Stimulated activated effector memory CD8-positive, alpha-beta T cell treated with anti-CD3 and anti-CD28 coated beads, Interleukin-12 subunit alpha, Interleukin-12 subunit beta, amount 100 ng/mL, for 72 hours (primary cell): ENCODE measurements at regions not wholly inside any gene's neighbourhood (a gene's known extent, or its start where the extent isn't known, plus 50 kb on each side); places are given as distances from the start of the nearest gene placed in this dataset.

ENCODE experiments used
- ATAC-seq: fragments of 150-1000 bp; cut with Tn5 transposase; 2 replicates; pipeline ENCODE4 v1.10.0; 2021
- DNase-seq, 2 donors: peaks; one replicate each; pipeline ENCODE4 v3.0.0; 2021 to 2022; ENCODE audit warnings: low spot score in 2 of 2
- H3K27ac Mint-ChIP-seq: one replicate; pipeline ENCODE4 v1.8.0; 2022; ENCODE audit warnings: mild to moderate bottlenecking, mixed read lengths
- H3K36me3 Mint-ChIP-seq: one replicate; pipeline ENCODE4 v1.8.0; 2022; ENCODE audit warnings: mild to moderate bottlenecking, mixed read lengths
- H3K4me1 Mint-ChIP-seq: one replicate; pipeline ENCODE4 v1.8.0; 2022; ENCODE audit warnings: mixed read lengths
- H3K4me3 Mint-ChIP-seq: one replicate; pipeline ENCODE4 v1.8.0; 2022; ENCODE audit warnings: mild to moderate bottlenecking, mixed read lengths
- H3K9me3 Mint-ChIP-seq: one replicate; pipeline ENCODE4 v1.8.0; 2022; ENCODE audit warnings: mixed read lengths

DNA sequence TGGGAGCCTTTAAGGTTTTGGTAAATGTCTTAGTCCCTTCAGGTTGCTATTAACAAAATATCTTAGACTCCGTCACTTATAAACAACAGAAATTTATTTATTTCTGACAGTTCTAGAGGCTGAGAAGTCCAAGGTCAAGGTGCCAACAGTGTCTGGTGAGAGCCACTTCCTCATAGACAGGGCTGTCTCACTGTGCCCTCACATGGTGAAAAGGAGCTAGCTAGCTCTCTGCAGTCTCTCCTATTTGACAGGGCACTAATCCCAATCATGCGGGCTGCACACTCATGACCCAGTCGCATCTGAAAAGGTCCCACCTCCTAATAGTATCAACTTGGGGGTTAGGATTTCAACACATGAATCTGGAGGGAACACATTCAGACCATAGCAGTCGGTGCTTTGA lies 63.4 kb upstream of the KLF3 start:
- ATAC-seq (peak; percentile 34), DNase-seq (no peak)
- H3K4me3 Mint-ChIP-seq, result no peak overlapping the region
- H3K4me1 Mint-ChIP-seq, result peaks cover 18% of the 10 kb centered on the region
- H3K27ac Mint-ChIP-seq, result no peak overlapping the region
- H3K9me3 Mint-ChIP-seq, result no peaks in the 10 kb centered on the region
- no peaks in the 10 kb centered on the region for H3K36me3 Mint-ChIP-seq

DNA sequence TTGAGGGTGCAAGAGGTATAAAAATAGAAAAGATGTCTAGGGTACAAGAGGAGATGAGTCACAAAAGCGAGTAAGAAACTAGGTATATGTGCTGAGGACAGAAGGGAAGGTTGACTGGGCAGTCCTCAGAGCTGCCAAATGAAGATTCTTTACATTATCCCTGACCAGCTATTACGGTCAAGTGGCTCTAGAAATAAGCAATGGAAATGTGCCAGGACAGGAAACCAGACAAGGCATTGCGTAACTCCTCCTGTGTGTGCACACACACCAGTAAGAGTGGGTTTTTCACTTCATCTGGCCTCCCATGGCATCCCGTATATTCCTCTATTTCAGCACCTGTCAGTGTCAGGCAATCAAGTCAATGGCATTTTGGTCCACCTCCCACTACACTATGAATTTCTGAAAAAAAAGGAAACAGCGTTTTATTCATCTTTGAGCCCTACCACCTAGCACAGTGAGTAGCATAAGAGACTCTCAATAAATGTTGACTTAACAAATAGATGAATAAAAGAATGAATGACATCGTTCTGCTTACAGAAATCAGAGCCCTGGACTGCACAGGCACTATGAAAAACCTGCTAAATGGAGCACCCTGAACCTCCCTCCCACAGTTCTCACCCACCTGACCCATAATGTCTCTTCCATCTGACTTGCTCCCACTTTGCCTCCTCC lies 62.6 kb upstream of the KLF3 start:
- Mint-ChIP-seq H3K27ac (no peak overlapping the region), H3K9me3 (no peaks in the 10 kb centered on the region), H3K4me1 (peaks cover 26% of the 10 kb centered on the region), H3K36me3 (no peaks in the 10 kb centered on the region), H3K4me3 (no peak overlapping the region)
- DNase-seq, result no peak
- ATAC-seq, result no peak

DNA sequence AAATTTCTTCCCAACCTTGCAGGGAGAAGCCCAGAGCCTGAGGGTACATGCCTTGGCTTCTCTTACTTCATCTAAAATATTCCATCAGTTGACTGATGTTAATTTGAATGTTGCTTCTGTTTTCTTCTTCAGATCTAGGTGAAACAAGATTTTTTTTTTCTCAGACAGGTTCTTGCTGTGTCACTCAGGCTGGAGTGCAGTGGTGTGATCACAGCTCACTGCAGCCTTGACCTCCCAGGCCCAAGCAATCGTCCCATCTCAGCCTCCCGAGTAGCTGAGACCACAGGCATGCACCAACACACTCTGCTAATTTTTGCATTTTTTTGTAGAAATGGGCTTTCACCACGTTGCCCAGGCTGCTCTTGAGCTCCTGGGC lies 62.1 kb upstream of the KLF3 start:
- Mint-ChIP-seq H3K27ac (no peak overlapping the region), H3K4me3 (no peak overlapping the region), H3K4me1 (peaks cover 29% of the 10 kb centered on the region), H3K9me3 (no peaks in the 10 kb centered on the region), H3K36me3 (no peaks in the 10 kb centered on the region)
- DNase-seq, result no peak
- no peak for ATAC-seq

DNA sequence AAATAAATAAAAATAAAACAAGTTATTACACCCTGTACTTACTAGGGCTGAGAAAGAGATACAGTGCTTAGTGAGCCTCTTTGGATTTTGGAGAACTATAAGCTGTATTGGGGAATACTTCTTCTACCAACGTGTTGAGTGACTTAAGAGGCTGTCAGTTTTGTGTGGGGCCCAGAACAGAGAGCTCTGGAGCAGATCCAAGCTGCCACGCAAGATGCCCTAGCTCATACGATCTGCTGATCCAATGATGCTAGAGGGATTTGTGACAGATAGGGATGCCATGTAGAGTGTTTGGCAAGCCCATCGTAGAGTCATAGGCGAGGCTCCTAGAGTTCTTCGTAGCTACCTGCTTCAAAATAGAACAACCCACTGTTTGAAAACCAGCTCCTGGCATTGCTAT lies 60.3 kb upstream of the KLF3 start:
- Mint-ChIP-seq H3K27ac (no peak overlapping the region), H3K9me3 (no peaks in the 10 kb centered on the region), H3K4me1 (peaks cover 29% of the 10 kb centered on the region), H3K4me3 (no peak overlapping the region), H3K36me3 (no peaks in the 10 kb centered on the region)
- ATAC-seq, result no peak
- DNase-seq, result no peak

DNA sequence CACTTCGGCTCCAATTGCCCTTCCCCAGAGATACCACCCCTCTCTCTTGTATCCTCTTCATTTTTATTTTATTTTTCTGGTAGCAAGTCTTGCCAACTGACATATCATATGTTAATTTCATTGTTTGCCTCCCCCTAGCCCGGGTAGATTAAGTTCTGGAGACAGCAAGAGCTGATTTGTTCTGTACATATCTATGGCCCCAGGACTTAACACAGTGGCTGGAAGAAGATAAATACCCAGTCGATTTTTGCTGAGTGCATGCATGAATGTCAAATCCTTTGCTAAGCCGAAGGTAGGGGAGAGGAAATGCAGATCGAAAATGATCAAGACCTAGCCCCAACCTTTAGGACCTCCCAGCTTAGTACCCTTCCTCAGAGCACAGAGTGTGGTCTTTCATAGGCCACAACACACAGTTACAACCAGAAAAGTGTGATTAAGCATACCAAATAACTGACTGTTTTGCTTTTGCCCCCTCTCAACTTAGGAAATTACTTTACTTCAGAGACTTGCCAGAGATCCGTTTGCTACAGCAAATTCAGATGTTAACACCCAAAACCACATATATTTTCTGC lies 58.7 kb upstream of the KLF3 start:
- Mint-ChIP-seq H3K27ac (peak overlapping the region; percentile 2), H3K36me3 (no peaks in the 10 kb centered on the region), H3K9me3 (no peaks in the 10 kb centered on the region), H3K4me3 (no peak overlapping the region), H3K4me1 (peaks cover 35% of the 10 kb centered on the region)
- no peak for ATAC-seq
- no peak for DNase-seq

DNA sequence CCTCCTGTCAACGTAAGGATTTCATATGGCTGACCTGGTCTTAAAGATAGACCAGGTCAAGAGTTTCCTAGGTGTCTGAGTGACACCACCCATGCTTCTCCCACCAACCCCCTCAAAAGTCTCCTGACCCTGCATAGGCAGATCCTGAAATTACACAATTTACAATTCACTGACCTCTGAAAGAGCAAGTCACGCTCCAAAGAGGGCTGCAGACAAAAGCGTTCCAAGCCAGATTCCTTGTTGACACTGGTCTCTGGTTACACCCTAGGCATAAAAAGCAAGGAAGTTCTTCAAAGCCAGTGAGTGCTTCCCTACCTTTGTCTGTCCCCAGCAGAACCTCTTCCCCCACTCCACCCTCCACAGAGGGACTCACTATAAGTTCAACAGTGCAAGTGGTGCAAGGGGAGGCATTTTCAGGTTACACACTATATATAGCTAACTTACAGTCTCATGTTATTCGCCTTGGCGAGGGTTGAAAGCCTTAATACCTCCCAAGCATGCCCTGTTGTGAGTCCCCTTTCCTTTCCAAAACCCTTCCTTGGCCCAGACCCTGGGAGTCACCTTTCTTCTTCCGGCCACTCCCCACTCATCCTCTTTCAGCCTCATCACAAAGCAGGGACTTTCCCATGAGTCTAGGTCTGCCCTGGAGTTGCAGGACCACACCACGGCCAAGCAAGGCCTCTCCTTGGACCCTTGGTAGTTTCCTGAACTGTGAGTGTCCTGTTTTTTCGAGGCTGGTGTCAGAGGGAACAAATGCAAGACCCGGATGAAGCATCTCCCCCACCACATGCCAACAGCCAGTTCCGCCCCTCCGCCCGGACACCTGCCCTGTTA lies 58.0 kb upstream of the KLF3 start:
- ATAC-seq (no peak), DNase-seq (no peak)
- Mint-ChIP-seq H3K4me1 (peaks cover 35% of the 10 kb centered on the region), H3K36me3 (no peaks in the 10 kb centered on the region), H3K4me3 (no peak overlapping the region), H3K27ac (no peak overlapping the region), H3K9me3 (no peaks in the 10 kb centered on the region)

DNA sequence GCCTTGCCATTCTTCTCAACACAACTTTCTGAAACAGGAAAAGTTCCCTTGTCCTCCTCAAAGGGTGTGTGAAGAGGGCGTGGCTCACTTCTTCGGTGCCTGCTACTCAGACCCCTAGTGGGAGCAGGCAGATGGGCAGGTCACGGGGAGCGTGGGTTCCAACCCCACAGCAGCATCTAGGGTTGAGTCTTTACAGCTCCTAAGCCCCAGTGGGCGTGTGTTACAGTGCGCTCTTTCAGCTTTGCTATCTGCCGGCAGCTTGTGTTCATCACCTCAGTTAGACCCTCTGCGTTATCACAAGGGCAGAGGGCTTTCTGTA lies 57.5 kb upstream of the KLF3 start:
- no peak overlapping the region for H3K4me3 Mint-ChIP-seq
- H3K27ac Mint-ChIP-seq, result no peak overlapping the region
- peaks cover 35% of the 10 kb centered on the region for H3K4me1 Mint-ChIP-seq

DNA sequence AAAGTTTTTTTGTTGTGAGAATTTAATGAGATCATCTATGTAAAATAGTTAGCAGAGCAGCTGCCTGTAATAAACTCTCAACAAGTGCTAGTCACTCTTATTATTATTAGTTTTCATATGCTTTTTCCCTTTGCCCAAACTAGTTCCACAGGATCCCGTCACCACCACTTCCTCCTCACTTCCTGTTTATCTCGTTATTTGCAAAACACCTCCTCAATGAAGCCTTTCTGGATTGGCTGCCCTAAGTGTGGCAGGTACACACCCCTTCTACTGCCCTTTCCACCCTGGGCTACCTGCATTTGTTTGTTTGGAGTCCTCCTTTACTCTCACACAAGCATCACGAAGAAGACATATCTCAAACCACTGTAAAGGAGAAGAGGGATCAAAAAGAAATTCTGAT lies 54.4 kb upstream of the KLF3 start:
- Mint-ChIP-seq H3K9me3 (no peaks in the 10 kb centered on the region), H3K36me3 (no peaks in the 10 kb centered on the region), H3K4me1 (peaks cover 27% of the 10 kb centered on the region), H3K27ac (no peak overlapping the region), H3K4me3 (no peak overlapping the region)
- DNase-seq (no peak), ATAC-seq (no peak)

More for the DNA sequence above, 57.5 kb upstream of the KLF3 start:
- DNase-seq, result no peak
- no peaks in the 10 kb centered on the region for H3K9me3 Mint-ChIP-seq
- no peaks in the 10 kb centered on the region for H3K36me3 Mint-ChIP-seq
- no peak for ATAC-seq

DNA sequence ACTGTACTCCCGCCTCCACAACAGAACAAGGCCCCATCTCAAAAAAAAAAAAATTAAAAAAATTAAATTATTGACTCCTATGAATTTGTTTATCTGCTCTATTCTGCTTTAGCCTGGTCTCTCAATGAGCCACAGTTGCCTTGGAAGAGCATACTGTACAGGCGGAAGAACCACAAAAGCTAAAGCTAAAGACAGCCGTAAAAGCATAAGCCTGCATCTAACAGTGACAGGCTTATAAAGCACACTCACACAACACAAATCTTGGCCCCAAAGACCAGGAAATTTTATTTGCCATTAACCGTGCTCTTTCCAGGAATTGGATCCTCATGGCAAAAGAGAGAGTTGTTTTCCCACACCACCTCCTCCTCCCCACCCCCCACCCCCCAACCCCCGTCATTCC lies 53.5 kb upstream of the KLF3 start:
- Mint-ChIP-seq H3K9me3 (no peaks in the 10 kb centered on the region), H3K4me1 (peaks cover 18% of the 10 kb centered on the region), H3K36me3 (no peaks in the 10 kb centered on the region), H3K4me3 (no peak overlapping the region), H3K27ac (no peak overlapping the region)
- DNase-seq (no peak), ATAC-seq (no peak)

DNA sequence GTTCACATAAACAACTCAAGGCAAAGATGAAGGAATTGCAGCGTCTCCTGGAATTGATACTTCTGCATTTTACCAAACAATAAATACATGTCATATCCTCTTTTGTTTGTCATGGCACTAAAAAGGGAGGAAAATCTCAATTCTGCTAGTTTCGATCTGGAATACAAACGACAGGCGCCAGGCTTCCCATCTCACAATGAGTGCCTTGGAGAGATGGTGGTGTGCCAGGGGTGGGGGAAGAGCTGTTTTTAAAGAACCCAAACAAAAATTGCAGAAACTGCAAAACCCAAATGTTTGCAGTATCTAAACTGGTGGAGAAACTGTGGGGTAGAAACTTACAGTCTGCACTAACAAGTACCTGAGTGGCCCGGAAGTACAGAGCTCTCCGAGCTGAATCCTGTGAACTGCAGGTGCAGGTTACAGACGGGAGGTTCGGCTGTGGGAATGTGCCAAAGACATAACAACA lies 53.0 kb upstream of the KLF3 start:
- no peaks in the 10 kb centered on the region for H3K36me3 Mint-ChIP-seq
- H3K27ac Mint-ChIP-seq, result no peak overlapping the region
- H3K4me1 Mint-ChIP-seq, result peaks cover 14% of the 10 kb centered on the region

DNA sequence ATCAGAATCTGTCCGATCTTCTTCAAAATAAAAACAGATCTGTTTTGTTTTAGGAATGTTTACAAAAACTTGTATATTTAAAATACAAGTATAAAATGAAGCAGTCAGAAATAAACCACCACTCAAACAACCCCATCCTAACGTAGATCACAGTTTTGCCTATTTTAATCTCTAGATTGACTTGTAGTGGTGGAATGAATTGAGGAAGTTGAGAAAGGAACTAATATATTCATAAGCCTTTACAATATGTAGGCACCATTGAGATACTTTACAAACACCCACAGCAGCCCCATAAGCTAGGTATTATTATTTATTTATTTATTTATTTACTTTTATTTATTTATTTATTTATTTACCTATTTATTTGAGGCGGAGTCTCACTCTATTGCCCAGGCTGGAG lies 52.3 kb upstream of the KLF3 start:
- Mint-ChIP-seq H3K4me3 (no peak overlapping the region), H3K4me1 (peaks cover 7% of the 10 kb centered on the region), H3K27ac (no peak overlapping the region), H3K36me3 (no peaks in the 10 kb centered on the region), H3K9me3 (no peaks in the 10 kb centered on the region)
- DNase-seq (no peak), ATAC-seq (no peak)

More for the DNA sequence above, 53.0 kb upstream of the KLF3 start:
- no peak overlapping the region for H3K4me3 Mint-ChIP-seq
- H3K9me3 Mint-ChIP-seq, result no peaks in the 10 kb centered on the region
- no peak for DNase-seq
- no peak for ATAC-seq

DNA sequence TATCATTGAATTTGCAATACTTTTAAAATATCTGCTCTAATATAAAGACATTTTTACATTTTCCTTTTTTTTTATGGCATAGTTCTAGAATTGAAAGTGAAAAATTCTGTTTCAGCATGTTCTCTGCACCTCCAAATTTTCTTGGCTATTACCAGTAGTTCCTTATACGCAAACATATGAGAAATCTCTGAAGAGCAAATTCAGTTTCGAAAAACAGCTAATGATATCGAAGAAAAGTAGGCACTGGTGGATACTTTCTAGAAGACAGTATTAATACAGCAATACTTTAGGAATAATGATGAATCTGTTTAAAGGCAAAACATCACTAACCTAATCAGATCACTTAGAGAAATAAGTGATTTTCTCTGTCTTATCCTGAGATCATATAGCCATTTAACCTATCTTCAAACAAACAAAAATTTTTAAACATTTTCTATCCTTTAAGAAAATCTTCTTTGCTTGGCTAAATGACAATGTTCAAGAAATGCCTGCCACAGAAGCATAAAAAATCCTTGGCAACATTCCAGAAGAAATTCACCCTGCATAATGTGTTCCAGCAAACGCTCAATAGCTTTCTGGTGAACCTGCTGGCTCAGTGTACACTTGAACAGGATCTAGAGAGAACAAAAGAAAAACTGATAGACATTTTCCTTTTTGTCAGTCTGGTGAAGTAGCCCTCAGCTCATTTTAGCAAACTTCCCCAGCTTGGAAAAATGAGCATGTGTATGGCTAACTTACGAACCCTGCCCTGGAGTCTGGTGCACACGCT lies 51.2 kb upstream of the KLF3 start:
- Mint-ChIP-seq H3K27ac (no peak overlapping the region), H3K9me3 (no peaks in the 10 kb centered on the region), H3K4me1 (peaks cover 7% of the 10 kb centered on the region), H3K36me3 (no peaks in the 10 kb centered on the region), H3K4me3 (no peak overlapping the region)
- ATAC-seq (no peak), DNase-seq (no peak)
